HEK293 (cell line): ENCODE measurements at regions not wholly inside any gene's neighbourhood (a gene's known extent, or its start where the extent isn't known, plus 50 kb on each side); places are given as distances from the start of the nearest gene placed in this dataset.

Source experiments
- GLIS2 ChIP-seq: fragments of 450-650 bp; formaldehyde crosslinking; IDR thresholded peaks from 2 replicates; pipeline ENCODE4 v1.5.1; 2016; ENCODE audit warnings: missing biosample characterization, missing genetic modification characterization
- SETDB1 ChIP-seq: IDR thresholded peaks from one replicate; pipeline ENCODE4 v1.6.1; 2017; ENCODE audit warnings: mild to moderate bottlenecking, low read length, moderate library complexity, mixed read lengths; ENCODE audit not compliant: insufficient read length
- ZBTB8A ChIP-seq: fragments of 450-650 bp; formaldehyde crosslinking; IDR thresholded peaks from 2 replicates; pipeline ENCODE4 v1.5.1; 2016; ENCODE audit warnings: missing biosample characterization, missing genetic modification characterization
- ZNF19 ChIP-seq: fragments of 450-650 bp; formaldehyde crosslinking; IDR thresholded peaks from 2 replicates; pipeline ENCODE4; 2016; ENCODE audit warnings: missing biosample characterization, missing genetic modification characterization, low read depth
- ZNF24 ChIP-seq: fragments of 450-650 bp; formaldehyde crosslinking; IDR thresholded peaks from 2 replicates; pipeline ENCODE4 v1.5.1; 2016; ENCODE audit warnings: missing biosample characterization, missing genetic modification characterization
- ZNF366 ChIP-seq: fragments of 450-650 bp; formaldehyde crosslinking; conservative IDR thresholded peaks from 2 replicates; pipeline ENCODE4 v1.5.1; 2016; ENCODE audit warnings: missing biosample characterization, missing genetic modification characterization
- ZNF658 ChIP-seq: fragments of 450-650 bp; formaldehyde crosslinking; IDR thresholded peaks from 2 replicates; pipeline ENCODE4; 2016; ENCODE audit warnings: missing biosample characterization, missing genetic modification characterization
- TF ChIP-seq, protein P1 (sequence below): fragments of 450-650 bp; formaldehyde crosslinking; IDR thresholded peaks from 2 replicates; pipeline ENCODE4 v1.5.1; 2016; ENCODE audit warnings: missing biosample characterization, missing genetic modification characterization
- TF ChIP-seq, protein P2 (sequence below): fragments of 450-650 bp; formaldehyde crosslinking; IDR thresholded peaks from 2 replicates; pipeline ENCODE4; 2016; ENCODE audit warnings: missing biosample characterization, missing genetic modification characterization
- TF ChIP-seq, protein P3 (sequence below): fragments of 450-650 bp; formaldehyde crosslinking; IDR thresholded peaks from 2 replicates; pipeline ENCODE4 v1.5.1; 2016; ENCODE audit warnings: missing biosample characterization, missing genetic modification characterization
- TF ChIP-seq, protein P4 (sequence below): fragments of 450-650 bp; formaldehyde crosslinking; IDR thresholded peaks from 2 replicates; pipeline ENCODE4 v1.5.1; 2016; ENCODE audit warnings: missing biosample characterization, missing genetic modification characterization

DNA sequence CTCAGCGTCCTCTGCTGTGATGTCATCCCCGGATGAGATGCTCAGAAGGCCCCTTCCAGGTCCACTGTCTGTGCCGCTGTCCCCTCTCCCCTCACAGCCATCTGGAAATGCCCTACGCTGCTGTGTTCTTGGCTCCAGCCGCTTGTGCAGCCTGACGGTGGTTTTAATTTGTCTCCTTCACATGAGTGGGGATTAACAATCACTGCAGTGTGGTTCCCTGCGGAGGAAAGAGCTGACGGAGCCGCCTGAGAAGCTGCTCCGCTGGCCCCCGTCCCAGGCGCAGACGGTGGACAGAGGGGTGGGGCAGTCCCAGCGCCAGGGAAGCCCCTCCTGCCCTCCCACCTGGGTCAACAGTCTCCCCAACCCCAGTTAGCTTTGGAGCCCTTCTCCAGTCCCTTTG is 67.5 kb upstream of the PHF21B start:
- TF ChIP-seq ZNF366 (tag by site-specific recombination) (no peak), ZNF19 (no peak), GLIS2 (tag by site-specific recombination) (no peak), ZBTB8A (no peak), ZNF658 (no peak), SETDB1 (no peak), ZNF24 (tag by site-specific recombination) (no peak)
- TF ChIP-seq, protein P1, sequence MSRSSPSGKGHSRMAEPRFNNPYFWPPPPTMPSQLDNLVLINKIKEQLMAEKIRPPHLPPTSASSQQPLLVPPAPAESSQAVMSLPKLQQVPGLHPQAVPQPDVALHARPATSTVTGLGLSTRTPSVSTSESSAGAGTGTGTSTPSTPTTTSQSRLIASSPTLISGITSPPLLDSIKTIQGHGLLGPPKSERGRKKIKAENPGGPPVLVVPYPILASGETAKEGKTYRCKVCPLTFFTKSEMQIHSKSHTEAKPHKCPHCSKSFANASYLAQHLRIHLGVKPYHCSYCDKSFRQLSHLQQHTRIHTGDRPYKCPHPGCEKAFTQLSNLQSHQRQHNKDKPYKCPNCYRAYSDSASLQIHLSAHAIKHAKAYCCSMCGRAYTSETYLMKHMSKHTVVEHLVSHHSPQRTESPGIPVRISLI = no peak
- TF ChIP-seq, protein P2, sequence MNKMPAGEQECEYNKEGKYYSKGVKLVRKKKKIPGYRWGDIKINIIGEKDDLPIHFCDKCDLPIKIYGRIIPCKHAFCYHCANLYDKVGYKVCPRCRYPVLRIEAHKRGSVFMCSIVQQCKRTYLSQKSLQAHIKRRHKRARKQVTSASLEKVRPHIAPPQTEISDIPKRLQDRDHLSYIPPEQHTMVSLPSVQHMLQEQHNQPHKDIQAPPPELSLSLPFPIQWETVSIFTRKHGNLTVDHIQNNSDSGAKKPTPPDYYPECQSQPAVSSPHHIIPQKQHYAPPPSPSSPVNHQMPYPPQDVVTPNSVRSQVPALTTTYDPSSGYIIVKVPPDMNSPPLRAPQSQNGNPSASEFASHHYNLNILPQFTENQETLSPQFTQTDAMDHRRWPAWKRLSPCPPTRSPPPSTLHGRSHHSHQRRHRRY = no peak
- TF ChIP-seq, protein P3, sequence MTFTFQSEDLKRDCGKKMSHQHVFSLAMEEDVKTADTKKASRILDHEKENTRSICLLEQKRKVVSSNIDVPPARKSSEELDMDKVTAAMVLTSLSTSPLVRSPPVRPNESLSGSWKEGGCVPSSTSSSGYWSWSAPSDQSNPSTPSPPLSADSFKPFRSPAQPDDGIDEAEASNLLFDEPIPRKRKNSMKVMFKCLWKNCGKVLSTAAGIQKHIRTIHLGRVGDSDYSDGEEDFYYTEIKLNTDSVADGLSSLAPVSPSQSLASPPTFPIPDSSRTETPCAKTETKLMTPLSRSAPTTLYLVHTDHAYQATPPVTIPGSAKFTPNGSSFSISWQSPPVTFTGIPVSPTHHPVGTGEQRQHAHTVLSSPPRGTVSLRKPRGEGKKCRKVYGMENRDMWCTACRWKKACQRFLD (tag by site-specific recombination) = no peak
- TF ChIP-seq, protein P4, sequence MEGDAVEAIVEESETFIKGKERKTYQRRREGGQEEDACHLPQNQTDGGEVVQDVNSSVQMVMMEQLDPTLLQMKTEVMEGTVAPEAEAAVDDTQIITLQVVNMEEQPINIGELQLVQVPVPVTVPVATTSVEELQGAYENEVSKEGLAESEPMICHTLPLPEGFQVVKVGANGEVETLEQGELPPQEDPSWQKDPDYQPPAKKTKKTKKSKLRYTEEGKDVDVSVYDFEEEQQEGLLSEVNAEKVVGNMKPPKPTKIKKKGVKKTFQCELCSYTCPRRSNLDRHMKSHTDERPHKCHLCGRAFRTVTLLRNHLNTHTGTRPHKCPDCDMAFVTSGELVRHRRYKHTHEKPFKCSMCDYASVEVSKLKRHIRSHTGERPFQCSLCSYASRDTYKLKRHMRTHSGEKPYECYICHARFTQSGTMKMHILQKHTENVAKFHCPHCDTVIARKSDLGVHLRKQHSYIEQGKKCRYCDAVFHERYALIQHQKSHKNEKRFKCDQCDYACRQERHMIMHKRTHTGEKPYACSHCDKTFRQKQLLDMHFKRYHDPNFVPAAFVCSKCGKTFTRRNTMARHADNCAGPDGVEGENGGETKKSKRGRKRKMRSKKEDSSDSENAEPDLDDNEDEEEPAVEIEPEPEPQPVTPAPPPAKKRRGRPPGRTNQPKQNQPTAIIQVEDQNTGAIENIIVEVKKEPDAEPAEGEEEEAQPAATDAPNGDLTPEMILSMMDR = no peak
